ENCODE measurements at regions not wholly inside any gene's neighbourhood (a gene's known extent, or its start where the extent isn't known, plus 50 kb on each side); places are given as distances from the start of the nearest gene placed in this dataset.

- in situ Hi-C loops (cut with MboI; ENCODE audit: low pct_unique_long_range_greater_than_20kb, low sequenced_read_pairs, unreplicated experiment): no loop called here
- TF ChIP-seq CTCF (IDR thresholded peaks at IDR 0.05; ENCODE audit: extremely low read depth, insufficient read depth, missing control alignments): no peak
- DNase-seq (ENCODE audit: low spot score): no peak
Measured at GRCh38 chr13:63088226-63088625, 1672.6 kb upstream of the PCDH20 start.

DNA sequence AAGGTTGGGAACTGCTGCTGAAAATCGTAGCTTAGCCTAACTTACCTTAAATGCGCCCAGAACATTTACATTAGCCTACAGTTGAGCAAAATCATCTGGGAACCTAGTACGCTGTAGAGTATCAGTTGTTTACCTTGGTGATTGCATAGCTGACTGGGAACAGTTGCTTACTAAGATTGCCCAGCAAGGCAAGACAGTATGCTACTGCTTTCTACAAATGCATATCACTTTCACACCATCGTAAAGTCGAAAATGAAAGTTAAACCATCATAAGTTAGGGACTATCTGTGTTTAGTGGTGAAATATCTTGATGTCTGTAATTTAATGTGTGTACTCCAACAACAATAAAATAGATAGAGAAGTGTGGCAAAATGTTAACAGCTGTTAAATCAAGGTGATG lies 1670.6 kb upstream of the PCDH20 start:
- no peak for TF ChIP-seq CTCF (IDR thresholded peaks at IDR 0.05; ENCODE audit: extremely low read depth, insufficient read depth, missing control alignments)
- DNase-seq (ENCODE audit: low spot score): no peak
- in situ Hi-C loops (cut with MboI; ENCODE audit: low pct_unique_long_range_greater_than_20kb, low sequenced_read_pairs, unreplicated experiment): no loop called here

GRCh38 chr13:63085851-63086250 lies 1670.2 kb upstream of the PCDH20 start:
- TF ChIP-seq CTCF (IDR thresholded peaks at IDR 0.05; ENCODE audit: extremely low read depth, insufficient read depth, missing control alignments): no peak
- no peak for DNase-seq (ENCODE audit: low spot score)
- in situ Hi-C loops (cut with MboI; ENCODE audit: low pct_unique_long_range_greater_than_20kb, low sequenced_read_pairs, unreplicated experiment): no loop called here

DNA sequence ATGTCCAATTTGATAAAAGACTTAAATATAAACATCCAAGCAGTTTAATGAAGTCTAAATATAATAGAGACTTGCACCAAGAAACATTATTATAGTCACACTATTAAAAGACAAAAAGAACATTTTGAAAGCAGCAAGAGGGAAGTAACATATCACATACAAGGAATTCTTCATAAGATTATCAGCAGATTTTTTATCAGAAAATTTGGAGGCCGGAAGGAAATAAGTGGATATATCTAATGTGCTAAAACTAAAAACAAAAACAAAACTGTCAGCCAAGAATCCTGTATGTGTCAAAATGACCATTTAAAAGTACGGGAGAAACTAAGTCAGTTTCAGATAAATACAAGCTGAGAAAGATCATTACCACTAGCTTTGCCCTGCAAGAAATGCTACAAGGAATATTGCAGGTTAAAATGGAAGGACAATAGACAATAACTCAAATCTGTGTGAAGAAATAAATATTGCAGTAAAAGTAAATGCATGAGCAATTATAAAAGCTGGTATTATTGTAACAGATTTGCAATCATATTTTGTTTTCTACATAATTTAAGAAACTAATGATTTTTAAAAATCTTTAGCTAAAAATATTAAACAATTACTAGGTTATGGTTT lies 1665.9 kb upstream of the PCDH20 start:
- in situ Hi-C loops (cut with MboI; ENCODE audit: low pct_unique_long_range_greater_than_20kb, low sequenced_read_pairs, unreplicated experiment): no loop called here
- no peak for DNase-seq (ENCODE audit: low spot score)
- TF ChIP-seq CTCF (IDR thresholded peaks at IDR 0.05; ENCODE audit: extremely low read depth, insufficient read depth, missing control alignments): no peak

DNA sequence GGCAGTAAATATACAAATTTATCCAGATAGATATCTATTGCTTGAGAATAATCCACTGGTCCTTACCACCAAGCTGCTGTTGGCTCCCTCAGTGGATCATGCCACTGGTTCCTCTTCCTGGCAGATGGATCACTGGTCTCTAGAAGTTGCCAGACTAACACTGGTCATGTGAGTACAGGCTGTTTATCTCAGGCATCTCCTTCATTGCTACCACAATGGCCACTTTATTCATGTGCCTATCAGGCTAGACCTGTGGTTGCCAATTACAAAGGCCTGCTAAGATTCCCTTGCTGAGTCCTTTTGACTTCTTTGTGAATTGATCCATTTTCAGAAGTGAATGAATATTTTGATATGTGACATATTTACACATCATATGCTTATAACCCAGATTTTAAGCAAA lies 1659.5 kb upstream of the PCDH20 start:
- DNase-seq (ENCODE audit: low spot score): no peak
- in situ Hi-C loops (cut with MboI; ENCODE audit: low pct_unique_long_range_greater_than_20kb, low sequenced_read_pairs, unreplicated experiment): no loop called here
- no peak for TF ChIP-seq CTCF (IDR thresholded peaks at IDR 0.05; ENCODE audit: extremely low read depth, insufficient read depth, missing control alignments)

DNA sequence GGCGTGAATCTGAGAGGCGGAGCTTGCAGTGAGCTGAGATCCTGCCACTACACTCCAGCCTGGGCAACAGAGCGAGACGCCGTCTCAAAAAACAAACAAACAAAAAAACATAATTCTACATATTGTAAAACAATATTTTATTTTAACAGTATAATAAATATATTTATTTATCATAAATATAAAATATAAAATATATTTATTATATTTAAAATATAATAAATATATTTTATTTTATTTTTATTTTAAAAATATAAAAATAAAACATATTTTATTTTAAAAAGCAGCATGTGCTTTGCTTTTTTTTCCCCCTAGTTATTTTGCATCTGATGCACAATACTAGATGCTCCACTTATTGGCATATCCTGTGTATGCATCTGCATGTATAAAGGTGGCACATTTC lies 1634.6 kb upstream of the PCDH20 start:
- no peak for DNase-seq (ENCODE audit: low spot score)
- TF ChIP-seq CTCF (IDR thresholded peaks at IDR 0.05; ENCODE audit: extremely low read depth, insufficient read depth, missing control alignments): no peak
- in situ Hi-C loops (cut with MboI; ENCODE audit: low pct_unique_long_range_greater_than_20kb, low sequenced_read_pairs, unreplicated experiment): no loop called here

DNA sequence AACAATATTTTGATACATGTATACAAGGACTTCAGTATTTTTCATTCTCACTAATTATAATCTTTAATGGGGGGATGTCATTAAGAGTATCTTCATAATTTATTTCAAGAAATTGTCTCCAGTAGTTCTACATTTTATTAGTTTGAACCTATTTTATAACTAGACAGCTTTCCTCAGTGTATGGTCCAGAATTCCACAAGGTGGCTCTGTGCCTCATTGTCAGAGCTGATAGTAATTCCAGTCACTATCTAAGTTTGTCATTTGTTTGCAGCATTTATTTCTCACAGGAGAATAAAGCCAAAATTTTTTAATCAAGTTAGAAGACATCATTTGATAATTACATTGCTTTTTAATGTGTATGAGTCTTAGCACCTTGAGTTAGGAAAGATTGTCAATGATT lies 1633.0 kb upstream of the PCDH20 start:
- no peak for DNase-seq (ENCODE audit: low spot score)
- TF ChIP-seq CTCF (IDR thresholded peaks at IDR 0.05; ENCODE audit: extremely low read depth, insufficient read depth, missing control alignments): no peak
- in situ Hi-C loops (cut with MboI; ENCODE audit: low pct_unique_long_range_greater_than_20kb, low sequenced_read_pairs, unreplicated experiment): no loop called here

Measured in GM13977 (cell line).